Fibroblast of skin of left quadriceps (primary cell): ENCODE measurements at regions not wholly inside any gene's neighbourhood (a gene's known extent, or its start where the extent isn't known, plus 50 kb on each side); places are given as distances from the start of the nearest gene placed in this dataset.

Experiments
- DNase-seq, 2 experiments: peaks; one replicate each; pipeline ENCODE4 v3.0.0-alpha.2; 2013; ENCODE audit warnings: low read depth in 2 of 2

GRCh38 chr4:160184884-160185283 lies 1082.0 kb downstream of the RAPGEF2 start:
- DNase-seq, result peak; percentile 40 to 45

- no peak for DNase-seq
Observed at GRCh38 chr4:160193787-160194186, 1090.9 kb downstream of the RAPGEF2 start.

GRCh38 chr4:160194716-160195115 lies 1091.8 kb downstream of the RAPGEF2 start:
- no peak for DNase-seq

GRCh38 chr4:160202802-160203201 lies 1099.9 kb downstream of the RAPGEF2 start:
- no peak for DNase-seq

- no peak for DNase-seq
Observed at GRCh38 chr4:160212078-160212477, 1109.2 kb downstream of the RAPGEF2 start.

GRCh38 chr4:160213366-160213765 lies 1110.5 kb downstream of the RAPGEF2 start:
- no peak for DNase-seq

GRCh38 chr4:160217352-160217751 lies 1114.5 kb downstream of the RAPGEF2 start:
- DNase-seq, result no peak

- no peak for DNase-seq
Observed at GRCh38 chr4:160224049-160224448, 1121.2 kb downstream of the RAPGEF2 start.

- no peak for DNase-seq
Observed at GRCh38 chr4:160233141-160233540, 1130.3 kb downstream of the RAPGEF2 start.

- DNase-seq, result no peak
Observed at GRCh38 chr4:160235285-160235684, 1132.4 kb downstream of the RAPGEF2 start.

GRCh38 chr4:160235771-160236170 lies 1132.9 kb downstream of the RAPGEF2 start:
- DNase-seq, result no peak

GRCh38 chr4:160238790-160239189 lies 1135.9 kb downstream of the RAPGEF2 start:
- peak in 1 of 2 experiments; percentile 2 for DNase-seq

GRCh38 chr4:160247091-160247656 lies 1144.3 kb downstream of the RAPGEF2 start:
- DNase-seq, result no peak

- no peak for DNase-seq
Observed at GRCh38 chr4:160251522-160252170, 1148.8 kb downstream of the RAPGEF2 start.

GRCh38 chr4:160257318-160257717 lies 1154.4 kb downstream of the RAPGEF2 start:
- DNase-seq, result no peak

- DNase-seq, result peak; percentile 6 to 13
Observed at GRCh38 chr4:160265014-160265413, 1162.1 kb downstream of the RAPGEF2 start.

GRCh38 chr4:160265836-160266235 lies 1163.0 kb downstream of the RAPGEF2 start:
- peak; percentile 47 to 52 for DNase-seq

- no peak for DNase-seq
Observed at GRCh38 chr4:160276785-160277325, 1174.0 kb downstream of the RAPGEF2 start.

GRCh38 chr4:160283081-160283480 lies 1180.2 kb downstream of the RAPGEF2 start:
- no peak for DNase-seq

GRCh38 chr4:160284516-160284915 lies 1181.6 kb downstream of the RAPGEF2 start:
- no peak for DNase-seq

GRCh38 chr4:160286051-160286450 lies 1183.2 kb downstream of the RAPGEF2 start:
- no peak for DNase-seq

- no peak for DNase-seq
Observed at GRCh38 chr4:160296476-160296875, 1193.6 kb downstream of the RAPGEF2 start.

GRCh38 chr4:160299177-160299576 lies 1196.3 kb downstream of the RAPGEF2 start:
- DNase-seq, result no peak
